ENCODE measurements at regions not wholly inside any gene's neighbourhood (a gene's known extent, or its start where the extent isn't known, plus 50 kb on each side); places are given as distances from the start of the nearest gene placed in this dataset.

DNA sequence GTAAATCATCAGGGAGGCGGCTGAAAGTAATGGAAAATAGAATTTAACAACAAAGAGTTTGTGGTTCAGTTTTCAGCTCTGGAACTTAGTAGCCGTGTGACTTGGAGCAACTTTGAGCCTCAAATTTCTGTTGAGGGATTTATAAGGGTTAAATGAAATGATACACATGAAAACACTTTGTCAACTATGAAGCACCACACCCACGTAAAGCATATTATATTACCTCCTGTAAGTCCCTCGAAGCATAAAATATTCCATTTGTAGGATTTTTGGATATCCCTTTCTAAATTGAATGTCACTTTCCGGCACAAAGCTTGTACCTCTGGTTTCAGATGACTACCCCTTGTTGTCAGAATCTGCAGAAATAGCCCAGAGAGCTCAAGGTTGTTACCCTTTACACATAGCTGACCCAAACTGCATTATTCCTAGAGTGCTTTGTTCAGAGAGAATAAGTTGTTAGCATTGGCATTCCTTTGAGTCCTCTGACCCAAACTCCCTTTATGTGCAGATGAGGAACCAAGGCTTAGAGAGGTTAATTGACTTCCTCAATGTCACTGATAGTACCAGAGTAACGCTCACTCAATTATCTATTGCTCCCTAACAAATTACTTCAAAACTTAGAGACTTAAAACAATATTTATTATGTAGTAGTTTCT, 187.9 kb upstream of the UMPS start:
- DNase-seq (ENCODE audit: low read depth) = no peak
- TF ChIP-seq, protein P1, sequence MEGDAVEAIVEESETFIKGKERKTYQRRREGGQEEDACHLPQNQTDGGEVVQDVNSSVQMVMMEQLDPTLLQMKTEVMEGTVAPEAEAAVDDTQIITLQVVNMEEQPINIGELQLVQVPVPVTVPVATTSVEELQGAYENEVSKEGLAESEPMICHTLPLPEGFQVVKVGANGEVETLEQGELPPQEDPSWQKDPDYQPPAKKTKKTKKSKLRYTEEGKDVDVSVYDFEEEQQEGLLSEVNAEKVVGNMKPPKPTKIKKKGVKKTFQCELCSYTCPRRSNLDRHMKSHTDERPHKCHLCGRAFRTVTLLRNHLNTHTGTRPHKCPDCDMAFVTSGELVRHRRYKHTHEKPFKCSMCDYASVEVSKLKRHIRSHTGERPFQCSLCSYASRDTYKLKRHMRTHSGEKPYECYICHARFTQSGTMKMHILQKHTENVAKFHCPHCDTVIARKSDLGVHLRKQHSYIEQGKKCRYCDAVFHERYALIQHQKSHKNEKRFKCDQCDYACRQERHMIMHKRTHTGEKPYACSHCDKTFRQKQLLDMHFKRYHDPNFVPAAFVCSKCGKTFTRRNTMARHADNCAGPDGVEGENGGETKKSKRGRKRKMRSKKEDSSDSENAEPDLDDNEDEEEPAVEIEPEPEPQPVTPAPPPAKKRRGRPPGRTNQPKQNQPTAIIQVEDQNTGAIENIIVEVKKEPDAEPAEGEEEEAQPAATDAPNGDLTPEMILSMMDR (IDR thresholded peaks at IDR 0.05; ENCODE audit: control insufficient read depth, insufficient read depth, low read depth, low read length, missing control alignments) = no peak
- H3K4me3 ChIP-seq (ENCODE audit: control insufficient read depth, low read depth, low read length) = no peak overlapping the region

DNA sequence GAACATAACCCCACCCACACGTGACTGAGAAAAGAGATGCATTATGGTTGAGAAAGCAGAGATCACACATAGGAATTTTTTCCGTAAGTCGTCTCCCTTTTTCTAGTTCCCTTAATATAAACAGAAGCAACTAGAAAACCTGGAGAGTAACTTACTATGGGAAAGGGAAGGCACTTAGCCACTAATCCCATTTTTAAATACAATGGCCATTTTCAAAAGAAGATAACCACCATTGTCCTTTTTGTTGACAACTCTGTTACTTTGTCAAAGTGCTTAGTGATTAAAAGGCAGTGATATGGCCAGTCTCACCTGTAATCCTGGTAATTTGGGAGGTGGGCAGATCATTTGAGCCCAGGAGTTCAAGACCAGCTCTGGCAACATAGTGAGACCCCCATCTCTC, 184.4 kb upstream of the UMPS start:
- TF ChIP-seq, protein P1 (IDR thresholded peaks at IDR 0.05; ENCODE audit: control insufficient read depth, insufficient read depth, low read depth, low read length, missing control alignments) = no peak
- DNase-seq (ENCODE audit: low read depth) = no peak
- no peak overlapping the region for H3K4me3 ChIP-seq (ENCODE audit: control insufficient read depth, low read depth, low read length)

DNA sequence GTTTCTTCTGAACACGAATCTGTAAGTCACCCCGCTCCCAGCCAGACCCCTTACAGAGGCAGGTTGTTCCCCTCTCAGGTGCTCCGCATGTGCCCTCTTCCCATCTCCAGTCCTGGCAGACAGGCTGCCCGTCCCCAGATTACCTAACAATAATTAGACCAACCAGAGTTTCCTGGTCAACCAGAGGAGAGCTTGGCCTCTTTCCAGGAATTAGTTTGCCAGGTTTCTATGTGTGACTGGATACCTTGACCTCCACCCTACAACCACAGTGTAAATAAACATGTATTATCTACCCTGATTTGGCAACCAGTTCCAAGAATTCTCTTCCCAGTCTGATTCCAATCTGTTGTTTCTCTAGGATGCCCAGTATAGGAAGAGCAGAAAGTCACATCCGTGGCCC, 178.0 kb upstream of the UMPS start:
- H3K4me3 ChIP-seq (ENCODE audit: control insufficient read depth, low read depth, low read length) = no peak overlapping the region
- no peak for DNase-seq (ENCODE audit: low read depth)
- TF ChIP-seq, protein P1 (IDR thresholded peaks at IDR 0.05; ENCODE audit: control insufficient read depth, insufficient read depth, low read depth, low read length, missing control alignments) = no peak

DNA sequence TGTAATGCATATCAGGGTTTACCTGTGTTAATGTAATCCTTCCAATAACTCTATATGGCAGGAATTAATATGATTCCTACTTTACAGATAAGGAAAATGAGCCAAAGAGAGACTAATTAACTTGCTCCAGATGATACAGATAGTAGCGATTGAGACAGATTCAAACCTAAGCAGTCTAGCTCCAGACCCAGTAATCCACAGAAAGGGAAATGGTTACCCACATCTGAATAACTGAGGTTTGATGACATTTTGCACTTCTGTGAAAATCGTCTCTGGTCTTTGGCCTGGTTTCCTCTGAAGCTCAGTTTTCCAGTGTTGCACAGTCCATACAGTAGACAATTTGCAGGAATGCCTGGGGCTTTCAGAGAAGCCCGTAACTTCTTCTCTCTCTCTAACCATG, 177.1 kb upstream of the UMPS start:
- DNase-seq (ENCODE audit: low read depth) = no peak
- TF ChIP-seq, protein P1 (IDR thresholded peaks at IDR 0.05; ENCODE audit: control insufficient read depth, insufficient read depth, low read depth, low read length, missing control alignments) = no peak

DNA sequence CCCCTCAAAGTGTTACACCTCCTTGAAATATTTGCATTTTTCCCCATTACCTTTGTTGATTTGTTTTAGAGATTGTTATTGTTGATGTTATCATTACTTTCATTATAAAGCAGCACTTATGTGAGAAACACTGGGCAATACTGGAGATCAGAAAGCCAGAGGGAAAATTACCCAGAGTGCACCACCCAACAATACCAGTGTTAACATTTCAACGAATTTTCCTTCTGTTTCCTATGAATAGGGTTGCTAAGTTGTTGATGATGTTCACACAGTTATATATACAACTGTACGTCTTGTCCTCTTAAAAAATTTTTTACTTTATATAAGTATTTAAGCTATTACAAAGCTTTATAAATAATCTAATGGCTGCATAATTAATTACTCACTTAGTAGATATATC, 173.6 kb upstream of the UMPS start:
- H3K4me3 ChIP-seq (ENCODE audit: control insufficient read depth, low read depth, low read length) = no peak overlapping the region
- no peak for DNase-seq (ENCODE audit: low read depth)
- TF ChIP-seq, protein P1 (IDR thresholded peaks at IDR 0.05; ENCODE audit: control insufficient read depth, insufficient read depth, low read depth, low read length, missing control alignments) = no peak

More for the DNA sequence above, 177.1 kb upstream of the UMPS start:
- H3K4me3 ChIP-seq (ENCODE audit: control insufficient read depth, low read depth, low read length) = no peak overlapping the region

DNA sequence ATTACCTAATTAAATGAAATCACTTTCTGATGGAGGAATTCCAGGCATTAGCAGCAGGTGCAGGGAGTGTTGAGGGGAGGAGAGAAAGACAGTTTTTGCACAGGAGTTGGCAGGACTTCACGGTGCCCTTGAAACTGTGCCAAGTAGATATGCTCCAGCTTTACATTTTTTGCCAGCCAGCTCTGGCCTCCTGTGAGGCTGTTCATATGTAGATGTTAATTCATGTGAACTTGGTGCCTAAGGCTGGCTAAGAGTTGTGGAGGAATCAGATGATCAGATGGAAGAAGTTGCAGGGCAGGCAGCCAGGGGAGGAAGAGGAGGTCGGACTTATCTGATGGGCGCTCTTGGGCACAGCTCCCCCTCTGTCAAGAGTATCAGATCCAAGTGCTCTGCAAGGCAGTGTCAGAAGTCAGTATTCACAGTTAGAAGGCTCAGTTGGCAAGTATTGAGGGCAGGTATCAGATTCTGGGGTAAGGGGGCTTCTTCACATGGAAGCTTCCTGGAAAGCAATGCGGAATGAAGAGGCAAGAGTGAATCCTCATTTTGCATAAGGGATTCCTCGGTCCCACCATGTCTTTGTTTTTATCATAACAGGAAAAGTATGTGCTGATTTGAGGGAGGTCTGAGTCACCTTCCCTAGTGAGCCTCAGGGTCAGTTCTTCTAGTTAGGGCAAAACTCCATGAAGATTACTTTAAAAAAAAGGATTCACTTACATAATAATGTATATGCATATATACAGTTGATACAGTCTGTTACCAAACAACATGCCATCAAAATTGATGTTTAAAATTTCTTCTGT, 172.6 kb upstream of the UMPS start:
- H3K4me3 ChIP-seq (ENCODE audit: control insufficient read depth, low read depth, low read length) = no peak overlapping the region
- DNase-seq (ENCODE audit: low read depth) = no peak

More for the DNA sequence above, 172.6 kb upstream of the UMPS start:
- TF ChIP-seq, protein P1 (IDR thresholded peaks at IDR 0.05; ENCODE audit: control insufficient read depth, insufficient read depth, low read depth, low read length, missing control alignments) = no peak
